GM23248 (cell line): ENCODE measurements at regions not wholly inside any gene's neighbourhood (a gene's known extent, or its start where the extent isn't known, plus 50 kb on each side); places are given as distances from the start of the nearest gene placed in this dataset.

ENCODE experiments used
- DNase-seq: peaks from one replicate; pipeline ENCODE4 v3.0.0-alpha.2; 2015
- H2AFZ ChIP-seq: fragments of 200-600 bp; sonication (generic); 2 replicates; pipeline ENCODE4 v1.6.1; 2016; ENCODE audit warnings: antibody characterized with exemption
- H3F3A ChIP-seq: fragments of 200-600 bp; sonication (generic); 2 replicates; pipeline ENCODE4 v1.6.1; 2016; ENCODE audit warnings: mild to moderate bottlenecking, antibody characterized with exemption, mixed run types; ENCODE audit not compliant: insufficient read depth
- H3K27ac ChIP-seq: fragments of 200-600 bp; sonication (generic); 2 replicates; pipeline ENCODE4 v1.5.1; 2016; ENCODE audit warnings: mild to moderate bottlenecking
- H3K27me3 ChIP-seq: fragments of 200-600 bp; sonication (generic); replicated peaks from 2 replicates; pipeline ENCODE4 v1.6.1; 2016; ENCODE audit warnings: mild to moderate bottlenecking; ENCODE audit not compliant: insufficient read depth
- H3K36me3 ChIP-seq: fragments of 200-600 bp; sonication (generic); 2 replicates; pipeline ENCODE4 v1.6.1; 2016; ENCODE audit warnings: low read depth, mild to moderate bottlenecking
- H3K4me1 ChIP-seq: fragments of 200-600 bp; sonication (generic); 2 replicates; pipeline ENCODE4 v1.6.1; 2016; ENCODE audit warnings: mild to moderate bottlenecking; ENCODE audit not compliant: insufficient read depth
- H3K4me2 ChIP-seq: fragments of 200-600 bp; sonication (generic); one replicate; pipeline ENCODE4 v1.6.1; 2016; ENCODE audit warnings: mild to moderate bottlenecking; ENCODE audit not compliant: unreplicated experiment
- H3K4me3 ChIP-seq: fragments of 200-600 bp; sonication (generic); 2 replicates; pipeline ENCODE4 v1.5.1; 2016; ENCODE audit warnings: mild to moderate bottlenecking
- H3K79me2 ChIP-seq: fragments of 200-600 bp; sonication (generic); 2 replicates; pipeline ENCODE4 v1.6.1; 2016; ENCODE audit warnings: mild to moderate bottlenecking; ENCODE audit not compliant: insufficient read depth
- H3K9ac ChIP-seq: fragments of 200-600 bp; sonication (generic); 2 replicates; pipeline ENCODE4 v1.6.1; 2016; ENCODE audit warnings: mild to moderate bottlenecking
- H3K9me2 ChIP-seq: fragments of 200-600 bp; sonication (generic); 2 replicates; pipeline ENCODE4 v1.6.1; 2016; ENCODE audit warnings: mixed run types, mild to moderate bottlenecking, moderate library complexity; ENCODE audit not compliant: insufficient read depth
- H3K9me3 ChIP-seq: fragments of 200-600 bp; sonication (generic); one replicate; pipeline ENCODE4 v1.6.1; 2017; ENCODE audit warnings: low read depth
- H4K20me1 ChIP-seq: fragments of 200-600 bp; sonication (generic); 2 replicates; pipeline ENCODE4 v1.6.0; 2016; ENCODE audit not compliant: insufficient read depth
- EZH2 ChIP-seq: fragments of 200-600 bp; sonication (generic); IDR thresholded peaks from 2 replicates; pipeline ENCODE4 v1.6.1; 2018; ENCODE audit warnings: antibody characterized with exemption, mild to moderate bottlenecking; ENCODE audit not compliant: insufficient read depth, poor library complexity, severe bottlenecking
- EZH2phosphoT487 ChIP-seq: fragments of 200-600 bp; sonication (generic); IDR thresholded peaks from 2 replicates; pipeline ENCODE4 v1.6.1; 2018; ENCODE audit warnings: antibody characterized with exemption, moderate library complexity, mild to moderate bottlenecking, low read depth; ENCODE audit not compliant: insufficient read depth
- WGBS, 2 experiments: methylation state at CpG; one replicate each; pipeline ENCODE4 v1.1.6; 2015 to 2017; ENCODE audit warnings: low lambda C conversion rate in 2 of 2, low coverage in 1 of 2; ENCODE audit errors: missing lambda C conversion rate in 2 of 2; 5-methylcytosine and 5-hydroxymethylcytosine counted together
- in situ Hi-C: fragments of 300-500 bp; cut with MboI; formaldehyde crosslinking; loops from 2 replicates; pipeline ENCODE4 v1.15.0; 2020

- Histone ChIP-seq H3K4me3 (no peak overlapping the region), H3K27me3 (no peaks in the 10 kb centered on the region), H2AFZ (no peak overlapping the region), H3K4me1 (no peaks in the 10 kb centered on the region), H3K9me3 (no peaks in the 10 kb centered on the region), H4K20me1 (no peaks in the 10 kb centered on the region), H3F3A (no peaks in the 10 kb centered on the region), H3K4me2 (no peak overlapping the region), H3K79me2 (no peaks in the 10 kb centered on the region), H3K27ac (no peak overlapping the region), H3K9me2 (no peaks in the 10 kb centered on the region), H3K36me3 (no peaks in the 10 kb centered on the region), H3K9ac (no peak overlapping the region)
- no peak for DNase-seq
- in situ Hi-C loops, result no loop called here
- WGBS, 2 experiments, result 36 to 46% methylated on average over 7 of the region's 7 CpGs
- no peak for TF ChIP-seq EZH2phosphoT487
Measured at GRCh38 chr10:85433248-85433647, 933.3 kb downstream of the GRID1 start.

GRCh38 chr10:85444868-85445267, 921.7 kb downstream of the GRID1 start:
- H3K4me2 ChIP-seq, result no peak overlapping the region
- H3F3A ChIP-seq, result no peaks in the 10 kb centered on the region
- no peak overlapping the region for H2AFZ ChIP-seq
- H3K4me3 ChIP-seq, result no peak overlapping the region
- no peaks in the 10 kb centered on the region for H3K4me1 ChIP-seq
- no peaks in the 10 kb centered on the region for H3K36me3 ChIP-seq
- no peaks in the 10 kb centered on the region for H4K20me1 ChIP-seq
- TF ChIP-seq EZH2phosphoT487 (no peak), EZH2 (no peak)
- in situ Hi-C loops, result no loop called here
- no peaks in the 10 kb centered on the region for H3K9me2 ChIP-seq
- no peak for DNase-seq
- no peak overlapping the region for H3K27ac ChIP-seq
- no peaks in the 10 kb centered on the region for H3K9me3 ChIP-seq
- H3K9ac ChIP-seq, result no peak overlapping the region
- H3K79me2 ChIP-seq, result no peaks in the 10 kb centered on the region
- WGBS, 2 experiments, result 4 to 7% methylated on average over 2 of the region's 2 CpGs
- no peaks in the 10 kb centered on the region for H3K27me3 ChIP-seq

GRCh38 chr10:85445702-85446101, 920.9 kb downstream of the GRID1 start:
- no peak overlapping the region for H3K9ac ChIP-seq
- H3F3A ChIP-seq, result no peaks in the 10 kb centered on the region
- no peaks in the 10 kb centered on the region for H3K36me3 ChIP-seq
- H3K27me3 ChIP-seq, result no peaks in the 10 kb centered on the region
- no peak overlapping the region for H3K4me3 ChIP-seq
- H3K4me1 ChIP-seq, result no peaks in the 10 kb centered on the region
- H3K9me2 ChIP-seq, result no peaks in the 10 kb centered on the region
- H3K27ac ChIP-seq, result no peak overlapping the region
- H3K4me2 ChIP-seq, result no peak overlapping the region
- TF ChIP-seq EZH2phosphoT487 (no peak), EZH2 (no peak)
- no peaks in the 10 kb centered on the region for H4K20me1 ChIP-seq
- no peak overlapping the region for H2AFZ ChIP-seq
- no peak for DNase-seq
- in situ Hi-C loops, result no loop called here
- H3K79me2 ChIP-seq, result no peaks in the 10 kb centered on the region
- no peaks in the 10 kb centered on the region for H3K9me3 ChIP-seq
- 5 to 21% methylated on average over 2 of the region's 2 CpGs for WGBS, 2 experiments

- H3F3A ChIP-seq, result no peaks in the 10 kb centered on the region
- no peak for DNase-seq
- in situ Hi-C loops, result no loop called here
- H3K36me3 ChIP-seq, result no peaks in the 10 kb centered on the region
- H3K27ac ChIP-seq, result no peak overlapping the region
- H4K20me1 ChIP-seq, result no peaks in the 10 kb centered on the region
- H2AFZ ChIP-seq, result no peak overlapping the region
- H3K4me1 ChIP-seq, result no peaks in the 10 kb centered on the region
- no peaks in the 10 kb centered on the region for H3K27me3 ChIP-seq
- H3K9ac ChIP-seq, result no peak overlapping the region
- no peaks in the 10 kb centered on the region for H3K79me2 ChIP-seq
- 6 to 11% methylated on average over 2 of the region's 2 CpGs for WGBS, 2 experiments
- TF ChIP-seq EZH2 (no peak), EZH2phosphoT487 (no peak)
- no peak overlapping the region for H3K4me3 ChIP-seq
- H3K9me3 ChIP-seq, result no peaks in the 10 kb centered on the region
- H3K9me2 ChIP-seq, result no peaks in the 10 kb centered on the region
- no peak overlapping the region for H3K4me2 ChIP-seq
Measured at GRCh38 chr10:85446827-85447226, 919.8 kb downstream of the GRID1 start.

GRCh38 chr10:85447690-85448089, 918.9 kb downstream of the GRID1 start:
- Histone ChIP-seq H3K4me1 (no peaks in the 10 kb centered on the region), H3K4me3 (no peak overlapping the region), H2AFZ (no peak overlapping the region), H3K4me2 (no peak overlapping the region), H4K20me1 (no peaks in the 10 kb centered on the region), H3K9ac (no peak overlapping the region), H3K9me3 (no peaks in the 10 kb centered on the region), H3F3A (no peaks in the 10 kb centered on the region), H3K36me3 (no peaks in the 10 kb centered on the region), H3K79me2 (no peaks in the 10 kb centered on the region), H3K9me2 (no peaks in the 10 kb centered on the region), H3K27ac (no peak overlapping the region), H3K27me3 (no peaks in the 10 kb centered on the region)
- in situ Hi-C loops, result no loop called here
- no peak for DNase-seq
- 0 to 11% methylated on average over 1 of the region's 1 CpG for WGBS, 2 experiments
- TF ChIP-seq EZH2 (no peak), EZH2phosphoT487 (no peak)
